GM21619 (cell line): ENCODE measurements at regions not wholly inside any gene's neighbourhood (a gene's known extent, or its start where the extent isn't known, plus 50 kb on each side); places are given as distances from the start of the nearest gene placed in this dataset.

Experiments used
- ATAC-seq: cut with Tn5 transposase; IDR thresholded peaks from one replicate; pipeline ENCODE4 v1.9.1; 2021; ENCODE audit not compliant: unreplicated experiment

DNA sequence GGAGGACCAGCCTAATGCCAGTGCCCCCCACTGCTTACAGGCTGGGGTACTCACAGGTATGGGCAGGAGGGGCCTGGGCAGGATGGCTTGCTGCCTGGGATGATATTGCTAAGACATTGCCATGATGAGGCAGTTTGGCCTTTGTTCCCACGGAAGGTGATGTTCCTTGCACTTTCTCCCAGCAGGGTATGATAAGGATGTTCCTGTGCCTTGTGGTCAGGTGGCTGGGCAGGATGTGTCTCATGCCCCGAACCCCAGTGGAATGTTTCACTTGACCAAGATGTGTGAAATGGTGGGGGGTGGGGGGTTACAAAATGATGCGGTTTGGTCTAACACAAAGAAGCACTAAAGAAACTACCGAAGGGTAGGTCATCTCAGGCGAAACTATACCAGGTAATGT, 337.8 kb upstream of the ZFHX3 start:
- no peak for ATAC-seq

- ATAC-seq: no peak
These were observed 336.7 kb upstream of the ZFHX3 start for GRCh38 chr16:73384506-73385089.

GRCh38 chr16:73383988-73384365, 336.0 kb upstream of the ZFHX3 start:
- ATAC-seq: no peak

GRCh38 chr16:73383195-73383987, 335.5 kb upstream of the ZFHX3 start:
- ATAC-seq: no peak

GRCh38 chr16:73378471-73378870, 330.5 kb upstream of the ZFHX3 start:
- no peak for ATAC-seq

DNA sequence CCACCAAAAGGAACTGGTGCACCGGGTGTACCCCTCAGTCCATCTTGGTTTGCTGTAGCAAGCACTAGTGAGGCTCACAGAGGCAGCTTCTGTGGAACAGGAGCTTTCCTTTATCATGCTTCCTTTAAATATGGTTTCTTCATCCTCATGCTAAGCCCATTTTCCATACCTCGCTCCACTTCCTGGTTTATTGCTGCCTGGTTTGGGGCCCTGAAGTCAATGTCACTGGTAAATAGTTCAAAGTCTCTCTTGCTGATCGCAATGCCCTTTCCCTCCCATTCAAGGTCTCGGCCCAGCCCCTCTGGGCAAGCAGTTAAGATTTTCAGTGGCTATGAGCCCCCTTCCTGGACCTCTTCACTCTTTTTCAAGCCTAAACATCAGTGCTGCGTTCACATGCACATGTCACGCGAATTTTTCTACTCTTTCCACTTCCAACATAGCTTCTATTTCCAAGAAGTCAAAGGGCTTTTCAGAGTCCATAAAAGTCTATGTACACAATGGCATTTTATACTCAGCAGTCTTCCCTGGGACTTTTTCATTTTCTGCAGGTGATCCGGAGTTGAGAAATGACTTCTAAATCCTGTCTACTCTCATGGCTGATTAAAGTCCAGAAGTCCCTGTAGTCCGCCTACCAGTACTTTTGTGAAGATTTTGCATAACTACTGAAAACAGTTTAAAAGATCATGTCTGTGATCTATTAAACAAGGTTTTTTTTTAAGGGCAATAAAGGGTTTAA, 323.8 kb upstream of the ZFHX3 start:
- ATAC-seq: no peak

DNA sequence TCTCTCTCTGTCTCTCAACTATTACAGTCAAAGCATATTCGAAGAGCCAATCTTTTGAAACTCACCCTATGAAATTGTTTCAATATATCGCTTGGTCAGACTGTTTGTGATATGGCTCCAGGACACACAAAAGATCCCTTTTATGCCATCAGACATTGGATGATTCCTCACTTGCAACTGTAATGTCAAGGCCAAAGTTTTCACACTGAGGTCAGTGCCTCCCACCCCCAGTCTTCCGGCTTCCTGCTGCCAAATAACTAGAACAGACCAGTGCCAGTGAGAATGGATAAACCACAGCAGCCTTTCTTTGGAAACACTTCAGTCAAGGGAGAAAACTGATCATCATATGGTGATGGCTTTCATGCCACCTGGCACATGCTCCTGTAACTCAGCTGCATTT, 321.9 kb upstream of the ZFHX3 start:
- no peak for ATAC-seq

- ATAC-seq: no peak
These were observed 320.8 kb upstream of the ZFHX3 start for GRCh38 chr16:73368715-73369114.

GRCh38 chr16:73365016-73365551, 317.2 kb upstream of the ZFHX3 start:
- no peak for ATAC-seq

- ATAC-seq: no peak
These were observed 316.5 kb upstream of the ZFHX3 start for GRCh38 chr16:73364413-73364812.

DNA sequence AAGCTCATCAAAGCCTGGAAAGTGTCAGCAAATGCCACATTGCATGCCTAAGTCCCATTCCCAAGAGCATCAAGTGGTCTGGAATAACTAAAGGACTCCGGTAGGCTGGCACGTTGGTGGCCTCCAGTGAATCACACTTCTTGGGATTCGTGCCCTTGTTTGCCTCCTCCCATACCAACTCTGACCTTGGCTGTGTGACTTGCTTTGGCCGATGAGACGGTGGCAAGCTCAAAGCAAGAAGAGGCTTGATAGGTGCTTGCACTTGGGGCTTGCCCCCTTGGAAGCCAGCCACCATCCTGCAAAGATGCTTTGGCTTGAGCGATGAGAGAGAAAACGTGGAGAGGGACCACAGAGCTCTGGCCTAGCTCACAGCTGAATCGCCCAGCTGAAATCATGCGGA, 313.1 kb upstream of the ZFHX3 start:
- no peak for ATAC-seq

DNA sequence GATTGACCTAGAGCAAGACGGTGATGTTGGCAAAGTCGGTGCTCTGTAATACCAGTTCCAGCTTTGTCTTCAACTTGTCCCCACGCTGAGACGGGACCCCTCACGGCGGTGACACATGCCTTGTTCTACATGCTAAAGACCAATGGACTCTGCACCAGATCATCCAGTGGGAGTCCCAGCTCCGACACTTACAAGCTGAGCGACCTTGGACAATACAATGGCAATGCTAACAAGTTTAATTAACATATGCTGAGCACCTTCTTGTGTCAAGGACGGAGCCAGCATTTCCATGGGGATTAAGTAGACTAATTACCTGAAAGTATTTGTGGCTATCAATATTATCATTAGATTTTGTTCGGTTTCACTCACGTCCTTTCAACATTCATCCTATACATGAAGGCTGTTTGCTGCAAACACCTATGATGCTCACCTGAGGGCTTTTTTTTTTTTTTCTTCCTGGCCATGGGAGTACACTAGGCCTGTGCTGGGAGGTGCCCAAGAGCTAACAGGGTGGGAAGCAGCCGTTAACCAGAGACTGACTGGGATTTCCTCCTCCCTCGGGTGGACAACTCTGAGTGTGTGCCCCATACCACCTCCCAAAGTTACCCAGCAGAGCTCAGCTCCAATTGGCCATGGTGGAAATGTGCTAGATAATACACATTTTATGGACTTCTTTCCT, 308.6 kb upstream of the ZFHX3 start:
- ATAC-seq: no peak

DNA sequence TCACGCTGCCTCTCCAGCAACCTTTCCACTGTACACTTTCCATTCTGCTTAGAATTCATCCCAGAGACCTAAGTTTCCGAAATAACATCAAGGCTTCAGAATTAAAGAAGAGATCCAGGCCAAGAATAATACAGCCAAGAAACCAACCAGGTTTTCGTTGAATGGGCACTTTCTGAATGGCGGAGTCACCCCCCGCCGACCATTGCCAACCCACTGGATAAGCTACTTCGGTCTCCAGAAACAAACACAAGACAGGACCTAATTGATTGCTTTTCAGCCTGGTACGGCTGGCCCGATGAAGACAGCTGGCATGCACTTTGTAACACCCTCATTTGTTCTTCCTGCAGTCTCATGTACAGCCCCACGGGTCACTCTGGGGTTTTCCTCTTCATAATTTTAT, 308.1 kb upstream of the ZFHX3 start:
- ATAC-seq: no peak

DNA sequence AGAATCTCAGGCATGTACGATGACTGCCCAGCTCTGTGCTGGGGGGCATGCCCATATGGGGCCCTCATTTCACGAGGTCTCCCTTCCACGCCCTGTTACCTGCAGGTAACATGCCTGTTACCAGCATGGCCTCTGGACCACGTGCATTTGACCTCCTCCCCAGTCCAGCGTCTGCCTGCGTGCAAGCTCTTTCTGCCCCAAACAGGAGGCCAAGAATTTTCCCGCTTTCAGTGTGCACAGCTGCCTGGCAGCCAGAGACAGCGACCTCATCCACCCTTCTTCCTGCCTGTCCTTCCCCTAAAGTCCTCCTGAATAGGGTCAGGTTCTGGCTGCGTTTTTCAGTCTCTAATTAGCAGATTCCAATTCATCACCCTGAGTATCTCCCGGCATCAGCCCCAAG, 306.5 kb upstream of the ZFHX3 start:
- no peak for ATAC-seq

- no peak for ATAC-seq
These were observed 303.0 kb upstream of the ZFHX3 start for GRCh38 chr16:73350707-73351452.

GRCh38 chr16:73347500-73348375, 299.8 kb upstream of the ZFHX3 start:
- no peak for ATAC-seq

- no peak for ATAC-seq
These were observed 291.9 kb upstream of the ZFHX3 start for GRCh38 chr16:73339821-73340220.

- no peak for ATAC-seq
These were observed 289.7 kb upstream of the ZFHX3 start for GRCh38 chr16:73337373-73338296.
